OCI-LY3 (cell line): ENCODE measurements at regions not wholly inside any gene's neighbourhood (a gene's known extent, or its start where the extent isn't known, plus 50 kb on each side); places are given as distances from the start of the nearest gene placed in this dataset.
A peak's percentile ranks its signal among the peaks of the same experiment; 100 is the strongest.

ENCODE experiments used
- H2AFZ ChIP-seq: fragments of 200-600, 300-600 bp; shearing (Covaris generic); 2 replicates; pipeline ENCODE4 v1.6.0; 2014; ENCODE audit warnings: antibody characterized with exemption, low read depth, low read length
- H3K27ac ChIP-seq: fragments of 200-600, 300-600 bp; sonication (generic); 2 replicates; pipeline ENCODE4 v1.5.1; 2014; ENCODE audit warnings: mild to moderate bottlenecking, low read length, moderate library complexity, mixed read lengths
- H3K27me3 ChIP-seq: fragments of 200-600, 300-600 bp; sonication (generic); 2 replicates; pipeline ENCODE4 v1.6.1; 2014; ENCODE audit warnings: low read depth, low read length, mixed read lengths
- H3K36me3 ChIP-seq: fragments of 200-600, 300-600 bp; sonication (generic); replicated peaks from 2 replicates; pipeline ENCODE3; 2014; ENCODE audit warnings: low read depth, low read length, mixed read lengths
- H3K4me1 ChIP-seq: fragments of 300-600, 200-600 bp; sonication (generic); 2 replicates; pipeline ENCODE4 v1.6.1; 2014; ENCODE audit warnings: low read length, mixed read lengths
- H3K4me2 ChIP-seq: fragments of 200-600, 300-600 bp; sonication (generic); 2 replicates; pipeline ENCODE4 v1.6.1; 2014; ENCODE audit warnings: low read length, mixed read lengths
- H3K4me3 ChIP-seq: fragments of 300-600, 200-600 bp; sonication (generic); 2 replicates; pipeline ENCODE4 v1.5.1; 2014; ENCODE audit warnings: antibody characterized with exemption, mild to moderate bottlenecking, low read length, moderate library complexity
- H3K79me2 ChIP-seq: fragments of 300-600, 200-600 bp; shearing (Covaris generic); 2 replicates; pipeline ENCODE4 v1.6.1; 2014; ENCODE audit warnings: mild to moderate bottlenecking, low read length, mixed read lengths
- H3K9ac ChIP-seq: fragments of 300-600, 200-600 bp; shearing (Covaris generic); 2 replicates; pipeline ENCODE4 v1.6.0; 2014; ENCODE audit warnings: mild to moderate bottlenecking, low read length, moderate library complexity
- H3K9me3 ChIP-seq: fragments of 200-600, 300-600 bp; shearing (Covaris generic); 2 replicates; pipeline ENCODE4 v1.6.1; 2014; ENCODE audit warnings: low read length, mixed read lengths; ENCODE audit not compliant: insufficient read depth
- H4K20me1 ChIP-seq: fragments of 200-600, 300-600 bp; sonication (generic); 2 replicates; pipeline ENCODE4 v1.6.1; 2016; ENCODE audit warnings: low read length, mixed read lengths; ENCODE audit not compliant: insufficient read depth
- CTCF ChIP-seq: fragments of 200-600, 300-600 bp; sonication (generic); IDR thresholded peaks from 2 replicates; pipeline ENCODE4 v1.5.1; 2014; ENCODE audit warnings: antibody characterized with exemption, low read length, low read depth
- EZH2phosphoT487 ChIP-seq: fragments of 200-600 bp; shearing (Covaris generic); IDR thresholded peaks from 2 replicates; pipeline ENCODE4 v1.6.1; 2018; ENCODE audit warnings: antibody characterized with exemption, mixed run types, low read depth

GRCh38 chr3:163971861-163972260, 1106.4 kb downstream of the SI start:
- no peaks in the 10 kb centered on the region for H4K20me1 ChIP-seq
- no peak for TF ChIP-seq CTCF
- TF ChIP-seq EZH2phosphoT487, result no peak
- no peaks in the 10 kb centered on the region for H3K79me2 ChIP-seq

GRCh38 chr3:163957072-163957471, 1121.2 kb downstream of the SI start:
- no peak overlapping the region for H3K9ac ChIP-seq
- H3K9me3 ChIP-seq, result no peaks in the 10 kb centered on the region
- H3K36me3 ChIP-seq, result no peaks in the 10 kb centered on the region
- H4K20me1 ChIP-seq, result no peaks in the 10 kb centered on the region
- H3K27me3 ChIP-seq, result no peaks in the 10 kb centered on the region
- TF ChIP-seq CTCF (peak; percentile 22), EZH2phosphoT487 (no peak)
- no peak overlapping the region for H2AFZ ChIP-seq
- H3K4me2 ChIP-seq, result no peak overlapping the region
- no peak overlapping the region for H3K27ac ChIP-seq
- H3K79me2 ChIP-seq, result no peaks in the 10 kb centered on the region
- no peaks in the 10 kb centered on the region for H3K4me1 ChIP-seq
- no peak overlapping the region for H3K4me3 ChIP-seq

More at GRCh38 chr3:163971861-163972260, 1106.4 kb downstream of the SI start:
- H3K4me1 ChIP-seq, result no peaks in the 10 kb centered on the region
- H3K9ac ChIP-seq, result no peak overlapping the region
- no peak overlapping the region for H2AFZ ChIP-seq
- H3K27ac ChIP-seq, result no peak overlapping the region
- no peaks in the 10 kb centered on the region for H3K9me3 ChIP-seq
- no peaks in the 10 kb centered on the region for H3K36me3 ChIP-seq
- H3K4me2 ChIP-seq, result no peak overlapping the region
- no peak overlapping the region for H3K4me3 ChIP-seq
- no peaks in the 10 kb centered on the region for H3K27me3 ChIP-seq

- Histone ChIP-seq H3K27me3 (no peaks in the 10 kb centered on the region), H4K20me1 (no peaks in the 10 kb centered on the region), H3K79me2 (no peaks in the 10 kb centered on the region), H3K9ac (no peak overlapping the region), H3K9me3 (no peaks in the 10 kb centered on the region), H3K4me1 (no peaks in the 10 kb centered on the region), H3K27ac (no peak overlapping the region), H3K4me3 (no peak overlapping the region), H3K4me2 (no peak overlapping the region), H2AFZ (no peak overlapping the region), H3K36me3 (no peaks in the 10 kb centered on the region)
- TF ChIP-seq CTCF, result no peak
- TF ChIP-seq EZH2phosphoT487, result no peak
These were observed 1124.8 kb downstream of the SI start for GRCh38 chr3:163953526-163953925.

- Histone ChIP-seq H3K36me3 (no peaks in the 10 kb centered on the region), H3K4me3 (no peak overlapping the region), H4K20me1 (no peaks in the 10 kb centered on the region), H3K27me3 (no peaks in the 10 kb centered on the region), H3K4me1 (no peaks in the 10 kb centered on the region), H3K4me2 (no peak overlapping the region), H3K9me3 (no peaks in the 10 kb centered on the region), H3K79me2 (no peaks in the 10 kb centered on the region), H3K27ac (no peak overlapping the region), H3K9ac (no peak overlapping the region), H2AFZ (no peak overlapping the region)
- TF ChIP-seq CTCF (no peak), EZH2phosphoT487 (no peak)
These were observed 1125.8 kb downstream of the SI start for GRCh38 chr3:163952499-163952898.
